ENCODE measurements at regions not wholly inside any gene's neighbourhood (a gene's known extent, or its start where the extent isn't known, plus 50 kb on each side); places are given as distances from the start of the nearest gene placed in this dataset.

DNA sequence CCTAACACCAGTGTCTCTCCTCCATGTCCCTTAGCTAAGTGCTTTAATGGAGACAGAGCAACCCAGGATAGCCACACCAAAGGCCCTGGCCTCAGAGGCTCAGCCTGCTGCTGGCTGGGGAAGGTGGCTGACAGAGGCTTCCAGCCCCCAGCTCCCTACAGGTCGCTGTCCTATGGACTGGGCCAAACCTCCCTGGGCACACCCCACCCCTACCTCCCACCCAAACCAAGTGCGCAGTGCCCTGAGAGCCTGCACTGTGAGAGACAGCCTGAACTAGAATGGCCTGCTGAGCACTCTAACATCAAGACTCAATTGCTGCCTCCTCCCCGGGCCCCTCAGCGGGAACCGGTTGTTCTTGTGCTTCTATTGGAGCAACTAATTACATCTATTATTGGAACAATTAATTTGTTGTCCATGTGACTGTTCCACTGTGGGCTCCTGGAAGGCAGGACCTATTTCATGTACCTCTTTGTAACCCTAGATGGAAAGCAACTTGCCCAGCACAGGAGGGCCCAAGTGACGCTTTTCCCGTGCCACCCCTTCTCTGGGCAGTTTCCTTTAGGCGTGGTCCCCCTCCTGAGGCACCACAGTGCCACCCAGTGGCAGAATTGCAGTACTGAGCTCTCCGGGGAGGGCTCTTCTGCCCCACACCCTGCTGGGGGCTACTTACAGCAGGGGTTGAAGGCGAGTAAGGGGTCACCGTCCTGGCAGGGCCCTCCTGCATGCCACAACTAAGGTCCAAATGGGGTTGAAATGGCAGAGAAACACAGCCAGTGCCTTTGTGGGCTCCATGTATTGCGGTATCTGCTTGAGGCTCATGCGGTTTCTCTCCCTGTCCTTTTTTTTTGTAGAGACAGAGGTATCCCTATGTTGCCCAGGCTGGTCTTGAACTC, 63.7 kb upstream of the WAPL start:
- TF ChIP-seq GATA1 (IDR thresholded peaks at IDR 0.05; ENCODE audit: low read depth, low read length) (no peak), POLR2A (IDR thresholded peaks at IDR 0.05; ENCODE audit: low read length) (no peak)
